HL-60/S4 treated with retinoic acid at 250 ng/mL for 4 days and 3 days (cell line): ENCODE measurements at regions not wholly inside any gene's neighbourhood (a gene's known extent, or its start where the extent isn't known, plus 50 kb on each side); places are given as distances from the start of the nearest gene placed in this dataset.

Source experiments
- in situ Hi-C: fragments of 300-500 bp; cut with MboI; formaldehyde crosslinking; loops from 2 replicates; pipeline ENCODE4 v1.7.0; 2022; ENCODE audit warnings: low sequenced_read_pairs

DNA sequence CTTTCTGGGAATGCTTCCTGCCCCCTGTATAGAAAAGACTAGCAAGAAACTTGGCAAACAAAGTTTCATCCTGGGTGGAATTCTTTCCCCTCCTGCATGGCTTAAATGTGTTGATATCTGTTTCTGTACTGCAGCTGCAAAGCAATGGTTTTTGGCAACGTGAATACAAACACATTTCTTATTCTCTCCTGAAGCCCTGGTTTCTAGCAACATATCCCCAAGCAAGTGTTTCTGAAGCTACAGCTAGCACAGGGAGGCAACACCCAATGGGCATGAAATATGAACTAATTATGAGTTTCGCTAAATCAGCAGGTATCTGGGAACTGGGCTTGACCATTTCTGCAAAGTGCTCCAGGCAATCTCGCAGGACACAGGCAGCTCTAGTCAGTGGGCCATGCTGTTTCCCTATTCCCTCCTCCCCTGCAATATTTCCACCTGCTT is 392.3 kb upstream of the TMPO start:
- in situ Hi-C loops, result no loop called here

DNA sequence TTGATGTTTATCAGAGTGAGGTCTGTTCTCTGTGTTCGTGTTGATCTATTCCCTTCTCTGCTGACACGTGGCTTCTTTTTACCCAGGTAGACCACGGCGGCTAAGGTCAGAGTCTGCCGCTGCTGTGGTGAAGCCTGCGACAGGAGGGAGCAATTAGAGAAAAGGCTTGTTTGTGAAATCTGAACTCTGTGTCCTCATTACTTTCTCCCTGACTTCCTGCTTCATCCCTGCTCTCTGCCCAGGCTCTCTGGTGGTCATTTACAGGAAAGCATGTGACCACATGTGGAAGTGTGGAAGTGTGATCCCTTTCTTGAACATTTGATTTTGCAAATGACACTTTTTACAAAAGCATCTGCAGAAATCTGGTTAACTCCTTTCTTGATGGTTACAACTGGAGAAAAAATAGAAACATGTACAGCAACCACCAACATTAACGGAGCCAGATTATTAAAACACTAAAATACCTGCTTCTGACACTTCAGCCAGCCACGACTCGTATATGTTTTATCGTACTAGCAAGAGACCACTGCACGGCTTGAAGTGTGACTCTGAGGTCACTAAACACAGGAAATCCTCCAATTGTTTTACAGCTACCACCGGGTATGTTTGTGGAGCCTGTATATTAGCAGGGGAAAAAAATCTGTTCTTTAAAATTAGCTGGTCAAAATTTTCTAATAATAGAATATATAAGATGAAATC is 388.6 kb upstream of the TMPO start:
- in situ Hi-C loops, result no loop called here

DNA sequence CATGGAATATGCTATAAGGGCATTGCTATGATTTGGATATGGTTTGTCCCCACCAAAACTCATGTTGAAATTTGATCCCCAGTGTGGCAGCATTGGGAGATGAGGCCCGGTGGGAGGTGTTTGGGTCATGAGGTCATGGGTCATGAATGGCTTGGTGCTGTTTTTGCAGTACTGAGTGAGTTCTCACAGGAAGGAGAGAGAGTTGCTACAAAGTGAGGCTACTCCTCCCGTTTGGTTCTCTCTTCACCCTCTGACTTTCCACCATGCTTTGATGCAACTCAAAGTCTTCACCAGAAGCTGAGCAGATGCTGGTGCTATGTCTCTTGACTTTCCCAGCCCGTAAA is 388.1 kb upstream of the TMPO start:
- in situ Hi-C loops, result no loop called here

DNA sequence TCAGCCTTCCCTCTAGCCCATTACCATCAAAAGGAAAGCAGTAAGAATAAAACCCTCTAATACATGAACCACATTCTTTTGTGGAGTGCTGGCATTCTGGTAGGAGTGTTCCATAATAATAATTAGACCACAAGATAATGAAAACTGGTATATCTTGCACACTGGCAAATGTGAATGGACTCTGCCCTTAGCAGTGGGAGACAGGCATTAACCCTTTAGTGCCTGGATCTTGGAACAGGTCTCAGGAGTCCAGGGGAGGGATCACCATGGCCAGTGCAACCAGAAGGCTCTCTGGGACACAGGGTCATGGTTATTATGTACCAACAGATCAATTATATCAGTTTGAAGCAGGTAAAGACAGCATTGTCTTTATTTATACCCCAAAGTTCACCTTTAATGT is 387.5 kb upstream of the TMPO start:
- in situ Hi-C loops, result no loop called here

DNA sequence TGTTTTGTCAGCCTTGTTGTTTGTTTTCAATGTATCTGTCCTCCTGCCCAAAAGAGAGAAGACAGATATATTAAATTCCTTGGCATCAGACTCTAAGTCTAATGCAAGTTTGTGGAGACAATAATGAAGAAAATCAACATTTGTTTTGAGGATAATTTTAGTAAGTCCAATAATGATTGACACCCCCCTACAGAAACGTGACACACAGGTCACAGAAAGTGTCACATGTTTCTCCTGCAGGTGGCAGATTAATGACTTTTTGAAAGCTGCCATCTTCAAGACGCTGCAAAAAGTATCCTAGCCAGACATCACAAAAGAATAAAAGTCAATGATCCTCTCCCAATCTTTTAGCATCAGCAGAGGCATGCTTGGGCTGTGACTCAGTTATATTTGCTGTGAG is 378.8 kb upstream of the TMPO start:
- in situ Hi-C loops, result no loop called here

DNA sequence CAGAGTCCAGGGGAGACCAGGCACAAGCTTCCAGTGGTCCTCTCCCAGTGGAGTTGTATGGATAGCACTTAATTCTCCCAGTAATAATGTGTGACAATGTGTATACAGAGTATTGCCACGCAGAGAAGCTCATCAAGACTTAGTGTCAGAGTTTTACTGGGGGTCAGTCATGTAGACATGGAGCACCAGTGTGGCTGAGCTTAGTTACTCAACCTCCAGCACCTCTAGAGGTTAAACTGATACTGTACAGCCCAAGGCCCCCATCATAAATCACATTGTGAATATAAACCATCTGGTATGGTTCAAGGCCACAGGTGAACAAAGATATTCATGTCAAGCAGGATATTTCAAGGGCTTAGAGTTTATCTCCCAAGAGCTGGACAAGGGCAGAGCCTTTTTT is 378.1 kb upstream of the TMPO start:
- in situ Hi-C loops, result no loop called here

DNA sequence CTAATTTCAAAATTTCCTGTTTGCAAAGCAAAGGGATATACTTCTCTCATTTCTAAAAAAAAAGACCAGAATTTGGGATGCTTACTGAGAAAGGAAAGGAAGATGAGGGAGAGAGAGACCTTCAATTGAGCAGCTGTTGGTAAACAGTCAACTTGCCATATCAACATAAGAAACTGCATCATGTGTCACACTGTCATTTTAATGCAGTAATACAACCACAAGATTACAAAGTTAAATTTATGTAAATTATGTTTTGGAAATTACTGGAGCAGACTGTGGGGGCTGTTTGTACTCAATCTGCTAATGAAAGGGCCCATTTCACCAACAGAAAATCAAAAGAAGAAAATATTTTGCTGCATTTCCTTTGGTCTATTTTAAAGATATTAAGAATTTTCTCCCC is 370.4 kb upstream of the TMPO start:
- in situ Hi-C loops, result no loop called here

DNA sequence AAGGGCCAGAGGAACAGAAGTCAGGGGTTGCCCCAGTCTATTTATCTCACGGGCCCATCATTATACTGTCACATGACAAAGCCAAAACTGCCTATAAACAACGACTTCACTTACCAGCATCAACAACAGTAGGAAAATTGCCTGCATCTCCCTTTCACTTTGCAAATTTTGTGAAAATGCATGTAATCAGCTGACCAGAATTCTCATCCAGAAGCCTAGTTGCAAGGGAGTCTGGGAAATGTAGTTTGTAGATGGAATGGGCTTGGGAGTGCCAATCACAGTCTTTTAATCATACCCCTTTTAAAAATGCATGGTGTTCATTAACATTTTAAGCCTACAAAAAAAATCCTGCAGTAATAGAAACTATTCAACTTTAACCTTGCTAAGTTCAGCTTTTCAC is 369.3 kb upstream of the TMPO start:
- in situ Hi-C loops, result no loop called here

DNA sequence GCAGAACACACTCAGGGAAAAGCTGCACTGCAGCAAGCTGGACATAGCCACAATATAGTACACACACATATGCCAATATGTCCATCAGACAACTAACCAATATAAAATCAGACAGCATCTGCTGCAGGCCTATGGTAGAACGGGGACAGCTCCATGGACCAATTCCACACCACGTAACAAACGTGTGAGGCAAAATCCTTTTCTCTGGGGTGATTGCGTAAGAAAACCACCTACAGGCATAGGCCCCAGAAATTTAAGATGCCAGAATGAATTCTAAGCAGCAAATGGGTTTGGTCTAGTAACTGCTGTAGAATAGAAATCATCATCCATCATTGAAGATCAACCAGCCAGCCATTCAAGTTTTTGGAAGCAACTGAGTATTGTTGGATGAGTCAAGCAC is 368.9 kb upstream of the TMPO start:
- in situ Hi-C loops, result no loop called here

DNA sequence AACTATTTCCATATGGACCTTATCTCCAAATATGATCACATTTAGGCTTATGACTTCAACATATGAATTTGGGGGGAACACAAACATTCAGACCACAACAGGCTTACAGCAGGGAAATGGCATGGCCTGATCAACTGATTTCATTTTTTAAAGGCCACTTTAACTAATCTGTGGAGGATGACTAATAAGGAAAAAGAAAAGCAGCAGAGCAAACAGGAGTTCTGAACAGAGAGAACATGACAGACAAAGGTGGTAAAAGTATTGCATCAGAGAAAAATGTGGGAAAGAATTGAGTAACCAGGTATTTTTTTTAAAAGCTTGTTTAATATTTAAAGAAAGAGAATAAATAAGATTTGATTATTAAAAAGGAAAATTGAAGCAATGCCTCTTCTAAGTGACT is 366.1 kb upstream of the TMPO start:
- in situ Hi-C loops, result no loop called here

DNA sequence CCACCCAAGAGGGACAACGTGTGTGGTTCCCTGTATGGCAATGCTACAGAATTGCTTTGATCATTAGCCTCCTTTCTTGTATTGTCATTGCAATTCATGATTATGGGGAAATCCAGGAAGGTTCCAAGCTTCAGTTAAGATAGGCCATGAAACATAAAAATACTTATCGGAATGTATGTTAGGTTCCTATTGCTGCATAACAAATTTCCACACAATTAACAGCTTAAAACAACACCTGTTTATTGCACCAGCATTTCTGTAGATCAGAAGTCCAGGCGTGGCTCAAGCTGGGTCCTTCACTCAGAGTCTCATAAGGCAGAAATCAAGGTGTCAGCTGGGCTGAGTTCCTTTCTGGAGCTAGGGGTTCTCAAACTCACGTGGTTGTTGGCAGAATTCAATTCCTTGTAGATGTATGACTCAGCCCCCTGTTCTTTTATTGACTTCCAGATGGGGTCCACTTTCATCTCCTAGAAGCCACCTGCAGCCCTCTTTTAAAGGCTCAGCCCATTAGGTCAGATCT is 365.6 kb upstream of the TMPO start:
- in situ Hi-C loops, result no loop called here

DNA sequence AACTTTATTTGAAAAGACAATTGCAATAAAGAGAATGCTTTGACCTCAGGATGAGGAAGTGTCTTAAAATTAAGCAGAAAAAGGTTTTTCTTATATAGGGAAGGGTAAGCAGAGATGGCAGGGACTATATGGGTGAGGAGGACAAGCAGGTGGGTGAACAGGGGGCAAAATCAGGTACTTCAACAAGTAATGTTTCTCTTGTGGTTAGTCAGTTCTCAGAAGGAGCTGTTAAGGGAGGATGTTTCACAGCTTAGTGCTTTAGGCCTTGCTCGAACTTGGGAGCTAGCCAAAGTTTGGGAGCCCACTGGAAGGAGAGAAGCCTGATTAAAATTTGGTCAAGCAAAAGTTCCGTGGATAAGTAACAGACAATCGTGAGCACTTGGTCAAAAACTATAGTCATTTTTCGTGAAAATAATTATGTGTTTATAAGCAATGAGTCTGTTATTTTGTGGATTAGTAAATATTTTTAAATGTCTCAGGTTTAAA is 364.2 kb upstream of the TMPO start:
- in situ Hi-C loops, result no loop called here

DNA sequence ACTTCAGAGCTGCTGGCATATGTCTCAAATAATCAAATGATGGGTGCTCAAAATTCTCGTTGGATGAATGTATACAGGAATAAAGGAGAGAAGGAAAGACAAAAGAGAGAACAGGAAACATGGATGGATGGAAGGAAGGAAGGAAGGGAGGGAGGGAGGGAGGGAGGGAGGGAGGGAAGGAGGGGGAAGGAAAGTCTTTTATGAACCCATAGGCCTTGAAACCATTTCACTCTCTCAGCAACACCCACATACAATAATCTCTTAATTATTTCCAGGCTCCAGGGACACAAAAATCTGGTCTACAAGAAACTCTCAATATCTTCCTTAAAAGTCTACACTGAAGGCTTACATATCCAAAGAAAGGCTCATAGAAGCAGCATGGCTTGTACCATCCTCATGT is 363.4 kb upstream of the TMPO start:
- in situ Hi-C loops, result no loop called here

DNA sequence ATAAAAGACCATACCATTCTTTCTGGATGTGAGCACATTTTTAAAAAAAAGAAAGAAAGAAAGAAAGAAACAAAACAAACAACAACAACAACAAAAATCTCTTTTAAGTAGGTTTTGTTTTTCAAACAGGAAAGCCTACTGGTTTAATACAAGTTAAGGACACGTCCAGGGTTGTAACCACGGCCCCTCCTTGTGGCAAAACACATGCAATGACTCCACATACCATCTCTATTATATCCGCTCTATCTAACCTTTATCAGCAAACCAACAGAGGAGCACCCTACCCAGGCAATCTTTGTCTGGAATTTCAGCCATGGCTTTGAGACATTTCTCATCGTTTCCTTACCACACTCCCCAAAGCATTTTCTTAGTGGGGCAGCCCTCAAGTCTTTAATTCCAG is 360.5 kb upstream of the TMPO start:
- in situ Hi-C loops, result no loop called here

DNA sequence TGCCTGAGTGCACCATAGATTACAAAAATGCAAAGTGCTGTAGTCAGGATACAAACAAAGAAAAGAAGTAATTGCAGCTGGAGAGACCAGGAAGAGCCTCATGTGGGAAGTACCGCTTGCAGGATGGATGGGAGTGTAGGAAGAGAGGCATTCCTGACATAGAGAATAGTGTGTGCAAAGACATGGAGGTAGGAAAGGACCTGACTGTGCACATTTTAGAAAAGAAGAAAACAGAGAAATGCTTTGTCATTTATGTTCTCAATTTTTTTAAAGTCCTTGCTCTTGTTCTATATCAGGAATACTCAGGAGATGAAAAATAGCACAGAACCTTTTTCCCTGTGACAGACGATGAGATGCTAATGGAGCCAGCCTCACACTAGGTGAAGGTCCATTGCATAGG is 358.7 kb upstream of the TMPO start:
- in situ Hi-C loops, result no loop called here

DNA sequence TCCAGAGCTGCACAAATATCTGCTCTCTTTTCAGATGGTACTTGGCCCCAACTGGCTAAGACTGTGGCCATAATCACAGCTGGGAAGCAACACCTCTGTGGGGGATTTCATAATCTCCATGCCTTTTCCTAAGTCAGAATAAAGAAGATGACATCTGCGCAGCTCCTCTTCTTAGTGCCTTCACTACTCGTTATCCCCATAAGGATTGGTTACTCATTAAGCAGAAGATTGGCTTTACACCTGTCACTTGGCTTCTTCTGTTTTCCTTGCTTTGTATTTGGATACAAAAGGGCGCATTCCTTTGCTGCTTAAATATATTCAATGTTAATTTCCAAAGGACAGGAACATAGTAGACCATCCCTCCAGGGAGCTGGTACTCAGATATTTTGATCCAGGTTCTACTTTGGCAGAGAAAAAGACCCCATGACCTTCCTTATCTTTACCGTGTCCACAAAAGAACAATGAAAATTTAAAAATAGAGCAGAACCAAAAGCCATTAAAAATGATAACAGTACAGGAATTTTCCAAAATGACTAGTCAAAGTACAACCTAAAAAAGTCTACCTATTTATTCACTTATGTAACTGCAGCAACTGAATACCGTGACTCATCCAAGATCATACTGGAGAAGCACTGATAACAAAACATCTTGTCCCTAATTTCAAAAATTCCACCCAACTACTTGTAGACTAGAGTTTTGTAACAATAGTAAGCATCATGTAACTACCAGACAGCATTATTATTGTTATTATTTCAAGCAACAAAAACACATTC is 352.3 kb upstream of the TMPO start:
- in situ Hi-C loops, result no loop called here

DNA sequence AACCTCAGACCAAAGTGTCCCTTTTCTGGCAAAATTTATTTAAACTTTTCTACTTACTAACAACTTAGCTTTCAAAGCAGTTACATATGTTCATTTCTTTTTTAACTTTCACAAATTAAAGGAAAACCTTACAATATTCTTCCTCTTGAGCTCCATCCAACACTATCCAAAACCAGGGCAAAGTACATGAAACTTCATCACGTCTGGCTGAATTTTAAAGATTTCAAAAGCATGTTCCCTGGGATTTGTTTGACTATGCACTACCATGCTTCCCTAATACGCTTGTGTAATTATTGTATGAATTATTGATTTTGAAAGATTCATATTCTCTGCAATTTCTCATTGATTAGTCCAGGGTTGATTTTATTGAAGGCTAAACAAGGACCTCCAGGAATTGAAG is 343.1 kb upstream of the TMPO start:
- in situ Hi-C loops, result no loop called here

DNA sequence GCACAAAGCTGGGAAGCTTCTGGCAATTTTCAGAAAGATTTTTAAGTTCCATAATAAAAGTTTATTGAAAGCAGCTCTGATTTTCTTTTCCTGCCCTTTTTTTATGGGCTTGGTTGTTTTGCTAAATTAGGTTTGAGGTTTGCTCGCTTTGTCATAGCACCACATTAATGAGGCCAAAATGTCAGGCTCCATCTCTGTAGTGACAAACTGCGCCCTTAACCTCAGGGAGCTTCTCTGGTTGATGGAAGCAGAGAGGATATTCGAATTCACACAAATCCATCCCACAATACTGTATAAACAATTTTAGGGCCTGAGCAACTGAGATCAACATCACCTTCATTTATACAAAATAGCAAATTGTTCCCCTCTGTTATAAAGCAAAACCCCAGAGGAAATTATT is 342.6 kb upstream of the TMPO start:
- in situ Hi-C loops, result no loop called here

DNA sequence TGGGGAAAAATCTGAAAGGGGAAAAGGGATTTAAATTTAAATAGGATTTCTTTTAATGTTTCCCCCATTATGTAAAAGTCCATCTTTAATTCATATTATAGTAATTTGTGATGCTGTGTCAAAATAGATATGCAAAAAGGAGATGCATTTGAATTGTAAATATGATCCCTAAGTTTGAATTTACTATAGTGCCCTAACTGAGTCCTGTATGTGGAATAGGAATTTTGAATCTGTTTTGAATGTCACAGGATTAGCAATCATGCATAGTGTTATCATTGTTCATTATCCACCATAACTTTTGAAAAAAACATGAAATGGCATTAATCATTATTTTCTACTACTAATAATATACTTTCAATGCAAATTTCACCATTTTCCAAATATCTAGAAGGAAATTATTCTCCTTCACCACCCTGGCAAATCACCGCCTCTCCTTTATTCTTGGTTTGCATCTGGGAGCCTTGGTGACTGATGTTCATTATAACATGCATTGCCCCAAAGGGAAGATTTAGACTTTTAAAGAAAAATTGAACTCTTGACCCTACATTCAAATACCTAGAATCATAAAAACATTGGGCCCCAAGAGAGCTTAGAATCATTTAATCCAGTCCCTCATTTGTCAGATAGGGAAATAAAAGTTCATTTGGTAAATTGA is 341.5 kb upstream of the TMPO start:
- in situ Hi-C loops, result no loop called here

DNA sequence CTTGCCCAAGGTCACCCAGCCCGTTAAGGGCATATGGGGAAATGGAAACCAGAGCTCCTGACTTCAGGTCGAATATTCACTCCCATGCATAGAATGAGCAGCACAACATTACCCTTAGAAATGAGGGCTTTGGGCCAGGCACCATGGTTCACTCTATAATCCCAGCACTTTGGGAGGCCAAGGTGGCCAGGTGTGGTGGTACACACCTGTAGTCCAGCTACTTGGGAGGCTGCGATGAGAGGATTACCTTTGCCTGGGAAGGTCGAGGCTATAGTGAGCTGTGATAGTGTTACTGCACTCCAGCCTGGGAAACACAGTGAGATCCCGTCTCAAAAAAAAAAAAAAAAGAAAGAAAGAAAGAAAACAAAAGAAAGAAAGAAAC is 341.0 kb upstream of the TMPO start:
- in situ Hi-C loops, result no loop called here

DNA sequence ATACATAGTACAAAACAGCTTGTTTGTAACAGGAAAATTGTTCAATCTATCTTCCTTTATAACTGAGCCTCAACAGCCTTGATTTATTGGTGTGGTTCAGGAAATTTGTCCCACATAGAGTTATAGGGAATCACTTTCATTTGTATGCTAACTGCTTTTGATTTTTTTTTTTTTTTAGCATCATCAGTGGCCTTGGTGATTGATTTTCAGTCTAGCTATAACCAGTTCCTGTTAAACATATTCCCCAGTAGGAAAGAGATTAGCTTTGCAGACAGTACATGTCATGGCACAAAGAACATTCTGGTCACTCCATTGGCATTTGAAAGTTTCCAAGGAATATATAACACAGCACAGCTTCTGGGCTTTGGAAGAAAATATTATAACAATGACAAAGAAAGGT is 337.3 kb upstream of the TMPO start:
- in situ Hi-C loops, result no loop called here

DNA sequence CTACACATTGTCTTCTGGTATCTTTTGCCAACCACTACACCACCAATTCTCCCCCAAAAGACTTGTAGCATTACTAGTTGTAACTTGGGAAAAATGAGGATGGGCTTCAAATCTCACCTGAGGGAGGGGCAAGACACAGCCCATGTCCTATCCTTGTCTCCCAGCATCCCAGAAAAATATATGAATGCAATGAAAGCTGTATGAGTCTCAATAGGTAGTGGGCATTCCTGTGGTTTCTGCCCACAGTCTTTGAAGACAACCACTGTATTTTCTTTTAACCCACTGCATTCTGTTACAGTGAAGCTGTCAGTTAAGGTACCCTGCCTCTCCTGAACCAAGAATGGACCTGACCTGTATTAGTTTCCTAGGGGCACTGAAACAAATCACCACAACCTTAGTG is 336.2 kb upstream of the TMPO start:
- in situ Hi-C loops, result no loop called here
